Tibial nerve (tissue), 4 donors: ENCODE measurements at regions not wholly inside any gene's neighbourhood (a gene's known extent, or its start where the extent isn't known, plus 50 kb on each side); places are given as distances from the start of the nearest gene placed in this dataset.

Experiments used
- CTCF ChIP-seq, 5 experiments: fragments of 200-600 bp in 3 of 5; fragments of 450-650 bp in 2 of 5; sonication (generic) in 3 of 5; IDR thresholded peaks; one replicate each; pipeline ENCODE4 v1.5.1; 2016 to 2019; ENCODE audit warnings: antibody characterized with exemption in 5 of 5, mild to moderate bottlenecking in 3 of 5, moderate library complexity in 2 of 5
- EP300 ChIP-seq, 2 donors: sonication (generic); formaldehyde crosslinking; IDR thresholded peaks; one replicate each; pipeline ENCODE4 v1.6.1; 2017; ENCODE audit warnings: antibody characterized with exemption in 2 of 2, mild to moderate bottlenecking in 1 of 2
- POLR2A ChIP-seq, 2 donors: fragments of 450-650 bp; IDR thresholded peaks; one replicate each; pipeline ENCODE4 v1.6.1; 2017; ENCODE audit warnings: antibody characterized with exemption in 2 of 2, mild to moderate bottlenecking in 2 of 2, moderate library complexity in 2 of 2

- TF ChIP-seq CTCF (IDR thresholded peaks at IDR 0.05), result no peak
- no peak for TF ChIP-seq POLR2A (IDR thresholded peaks at IDR 0.05)
- TF ChIP-seq EP300 (IDR thresholded peaks at IDR 0.05), result no peak
Observed at GRCh38 chr20:55014766-55015165, 539.4 kb downstream of the DOK5 start.
